OCI-LY1 (cell line): ENCODE measurements at regions not wholly inside any gene's neighbourhood (a gene's known extent, or its start where the extent isn't known, plus 50 kb on each side); places are given as distances from the start of the nearest gene placed in this dataset.

Source experiments
- CTCF ChIP-seq: fragments of 200-600 bp; sonication (generic), shearing (Covaris generic); IDR thresholded peaks from 2 replicates; pipeline ENCODE4 v1.5.1; 2017; ENCODE audit warnings: mild to moderate bottlenecking, antibody characterized with exemption, low read length, moderate library complexity, mixed read lengths
- EZH2 ChIP-seq: fragments of 200-600 bp; sonication (generic), shearing (Covaris generic); IDR thresholded peaks from 2 replicates; pipeline ENCODE4 v1.8.0; 2017; ENCODE audit warnings: borderline replicate concordance, mixed run types, mild to moderate bottlenecking, antibody characterized with exemption, low read length, moderate library complexity, mixed read lengths

GRCh38 chr1:208326033-208326432, 81.8 kb upstream of the PLXNA2 start:
- TF ChIP-seq CTCF (no peak), EZH2 (no peak)
